Globus pallidus (tissue), 1 donor: ENCODE measurements at regions not wholly inside any gene's neighbourhood (a gene's known extent, or its start where the extent isn't known, plus 50 kb on each side); places are given as distances from the start of the nearest gene placed in this dataset.
"Not testable (repeated sequence)": the region's sequence is repeated elsewhere in the genome, so short reads cannot be mapped to it uniquely, and the experiment has no call there.

Experiments
- DNase-seq: peaks from one replicate; pipeline ENCODE4 v3.0.0-alpha.2; 2015; ENCODE audit warnings: low spot score

DNA sequence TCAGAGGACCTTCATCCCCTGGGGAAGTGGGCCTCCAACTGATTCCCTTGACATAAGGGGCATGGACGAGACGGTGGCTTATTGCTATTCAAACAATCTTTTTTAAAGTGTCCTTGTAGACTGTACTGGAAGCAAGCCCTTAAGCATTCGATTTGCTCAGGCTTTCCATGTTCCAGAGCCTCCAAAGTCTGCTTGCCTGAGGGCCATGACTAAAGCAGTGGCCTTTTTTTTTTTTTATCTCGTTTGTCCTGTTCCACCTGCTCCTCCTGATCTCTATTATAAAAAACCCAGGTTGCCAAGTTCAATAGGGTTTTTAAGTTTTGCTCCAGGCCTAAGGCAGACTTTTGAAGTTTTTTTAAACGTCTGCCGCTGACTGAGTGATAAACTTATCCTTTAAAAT lies 103.7 kb upstream of the AADAT start:
- no peak for DNase-seq

DNA sequence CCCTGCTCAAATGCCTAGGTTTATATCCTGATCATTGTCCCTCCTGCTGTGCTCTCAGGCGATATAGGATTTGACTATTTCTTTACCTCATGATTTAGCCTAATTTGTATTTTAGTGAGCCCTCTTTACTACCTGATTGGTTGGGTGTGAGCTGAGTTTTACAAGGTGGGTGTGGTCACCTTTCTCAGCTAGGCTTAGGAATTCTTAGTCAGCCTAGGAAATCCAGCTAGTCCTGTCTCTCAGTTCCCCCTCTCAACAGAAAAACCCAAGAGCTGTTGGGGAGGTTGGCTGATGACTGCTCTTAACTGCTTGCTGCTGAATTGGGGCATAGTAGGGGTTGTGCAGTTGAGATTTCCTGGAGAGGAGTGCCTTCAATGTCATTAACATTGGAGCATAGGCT lies 100.5 kb upstream of the AADAT start:
- DNase-seq: no peak

DNA sequence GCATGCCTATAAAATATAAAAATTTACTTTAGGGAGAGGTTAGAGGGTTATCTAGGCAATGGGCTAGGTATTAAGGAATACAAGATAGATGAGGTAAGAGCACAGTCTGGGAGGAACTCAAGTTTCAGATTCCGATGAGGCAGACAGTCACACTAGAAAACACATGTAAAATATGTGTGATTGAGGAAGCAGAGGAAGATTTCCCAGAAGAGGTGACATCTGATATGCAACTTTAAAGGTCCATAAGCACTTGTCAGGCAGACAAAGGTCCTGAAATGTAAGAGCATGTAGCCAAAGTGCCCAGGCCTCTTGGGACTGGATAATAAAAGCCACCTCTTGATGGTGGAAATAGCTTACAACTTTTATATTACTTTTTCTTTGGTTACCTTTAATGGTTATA lies 81.1 kb upstream of the AADAT start:
- no peak for DNase-seq

DNA sequence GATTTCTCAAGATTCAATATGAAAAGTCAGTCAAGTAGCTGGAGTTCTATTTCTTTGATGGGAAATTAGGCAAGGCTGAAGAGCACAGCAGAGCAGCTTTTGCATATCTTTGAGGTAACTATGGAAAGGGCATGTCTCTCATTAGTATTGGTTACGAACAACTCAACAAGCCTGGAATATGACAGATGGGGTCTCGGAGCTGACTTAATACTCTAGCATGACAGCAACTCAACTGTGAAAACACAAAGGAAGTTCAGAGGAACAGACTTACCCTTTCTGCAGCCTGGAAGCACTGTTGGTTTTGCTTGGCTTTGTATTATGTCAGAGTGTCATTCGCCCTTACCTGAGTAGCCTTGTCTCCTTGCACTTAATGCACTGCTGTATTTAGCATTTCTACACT lies 79.9 kb upstream of the AADAT start:
- DNase-seq: no peak

DNA sequence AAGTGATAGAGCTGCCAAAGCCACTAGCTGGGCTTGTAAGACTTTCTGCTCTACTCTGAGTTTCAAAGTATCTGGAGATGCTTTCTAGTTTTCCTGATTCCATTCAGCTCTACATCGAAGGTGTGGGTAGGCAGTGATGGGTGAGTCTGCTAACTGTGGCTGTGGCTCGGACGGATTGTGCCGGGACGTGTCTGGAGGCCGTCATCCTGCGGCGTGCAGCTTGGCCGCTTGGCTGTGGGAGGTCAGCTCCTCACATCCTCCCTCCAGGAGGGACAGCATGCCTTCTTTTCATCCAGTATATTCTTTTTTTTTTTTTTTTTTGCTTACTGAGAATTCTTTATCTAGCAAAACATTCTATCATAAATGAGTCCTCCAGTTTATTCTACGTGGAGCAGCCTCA lies 77.9 kb upstream of the AADAT start:
- DNase-seq: no peak

DNA sequence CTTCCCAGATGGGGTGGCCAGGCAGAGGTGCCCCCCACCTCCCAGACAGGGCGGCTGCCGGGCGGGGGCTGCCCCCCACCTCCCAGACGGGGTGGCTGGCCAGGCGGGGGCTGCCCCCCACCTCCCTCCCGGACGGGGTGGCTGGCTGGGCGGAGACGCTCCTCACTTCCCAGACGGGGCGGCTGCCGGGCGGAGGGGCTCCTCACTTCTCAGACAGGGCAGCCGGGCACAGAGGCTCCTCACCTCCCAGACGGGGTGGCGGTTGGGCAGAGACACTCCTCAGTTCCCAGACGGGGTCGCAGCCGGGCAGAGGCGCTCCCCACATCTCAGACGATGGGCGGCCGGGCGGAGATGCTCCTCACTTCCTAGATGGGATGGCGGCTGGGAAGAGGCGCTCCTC lies 76.4 kb upstream of the AADAT start:
- not testable (repeated sequence) for DNase-seq

DNA sequence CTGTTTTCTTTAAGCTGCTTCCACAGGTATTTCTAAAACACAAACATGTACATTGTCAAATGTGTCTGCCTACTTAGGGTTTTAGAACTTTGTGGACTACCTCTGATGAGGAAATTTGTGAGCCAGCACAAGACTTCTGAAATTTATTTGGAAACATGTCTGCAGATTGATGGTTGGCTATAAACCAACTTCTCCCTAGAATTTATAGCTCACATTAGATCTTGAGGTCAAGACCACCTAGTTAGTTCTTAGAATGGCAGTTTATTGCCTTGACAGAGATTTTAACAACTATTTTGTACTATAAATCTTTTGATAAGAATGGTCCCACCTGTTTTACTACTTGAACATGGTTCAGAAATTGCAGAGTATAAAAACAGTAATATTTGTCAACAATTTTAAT lies 72.7 kb upstream of the AADAT start:
- no peak for DNase-seq

DNA sequence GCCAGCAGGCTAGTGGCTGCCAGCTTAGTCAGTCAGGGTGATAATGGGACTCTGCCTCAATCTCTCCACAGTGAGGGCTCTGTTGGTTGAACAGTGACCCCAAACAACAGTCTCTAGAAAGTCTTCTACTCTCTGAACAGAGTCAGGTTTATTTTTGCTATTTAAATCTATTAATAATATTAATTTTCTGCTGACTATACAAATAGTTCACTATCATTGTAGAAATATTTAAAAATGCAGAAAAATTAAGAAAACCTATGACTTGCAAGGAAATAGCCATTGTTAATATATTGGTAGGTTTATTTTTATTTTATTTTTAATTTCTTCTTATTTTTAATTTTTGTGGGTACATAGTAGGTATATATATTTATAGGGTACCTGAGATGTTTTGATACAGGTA lies 67.9 kb upstream of the AADAT start:
- no peak for DNase-seq

DNA sequence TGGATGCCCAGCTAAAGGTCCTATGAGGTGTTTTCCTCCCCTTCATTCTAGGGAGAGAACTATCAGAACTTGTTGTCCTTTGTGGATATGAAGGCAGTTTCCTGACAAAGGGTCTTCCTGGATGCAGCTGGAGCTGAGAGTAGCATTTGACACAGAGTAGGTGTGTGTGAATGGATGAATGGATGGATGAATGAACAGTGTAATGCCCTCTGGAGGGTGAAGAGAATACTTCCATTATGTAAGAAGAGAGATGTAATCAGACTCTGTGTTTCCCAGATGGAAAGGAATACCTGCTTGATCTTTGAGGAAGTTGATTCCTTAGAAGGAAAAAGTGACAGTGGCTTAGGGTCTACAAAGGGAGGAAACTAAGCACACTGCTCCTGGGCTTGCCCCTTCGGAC lies 55.4 kb upstream of the AADAT start:
- no peak for DNase-seq

DNA sequence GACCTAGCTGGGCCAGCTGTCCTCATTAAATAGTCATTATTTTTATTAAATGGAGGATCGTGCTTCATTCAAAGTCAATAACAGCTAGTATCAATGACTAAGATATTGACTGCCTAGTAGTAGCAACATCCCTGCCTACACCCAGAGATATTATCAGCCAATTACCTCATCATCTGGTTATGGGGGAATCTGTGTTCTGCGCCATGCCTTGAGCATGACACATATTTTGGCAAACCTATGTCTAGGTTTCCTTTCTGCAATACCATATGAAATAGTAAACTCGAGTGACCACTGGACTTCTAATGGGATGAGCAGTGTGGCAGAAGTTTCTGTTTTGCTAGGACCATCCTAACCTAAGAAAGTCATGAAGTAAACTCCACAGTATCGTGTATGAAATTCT lies 50.0 kb upstream of the AADAT start:
- no peak for DNase-seq
